OCI-LY7 (cell line): ENCODE measurements at regions not wholly inside any gene's neighbourhood (a gene's known extent, or its start where the extent isn't known, plus 50 kb on each side); places are given as distances from the start of the nearest gene placed in this dataset.

Experiments
- CTCF ChIP-seq: fragments of 200-600 bp; sonication (generic); conservative IDR thresholded peaks from 2 replicates; pipeline ENCODE4 v1.5.1; 2014; ENCODE audit warnings: mild to moderate bottlenecking, antibody characterized with exemption, low read length, moderate library complexity, mixed read lengths
- EZH2phosphoT487 ChIP-seq: fragments of 200-600 bp; sonication (generic); IDR thresholded peaks from 2 replicates; pipeline ENCODE4 v1.6.1; 2018; ENCODE audit warnings: low read depth, borderline replicate concordance, mild to moderate bottlenecking, mixed run types, antibody characterized with exemption, low read length, moderate library complexity, mixed read lengths

DNA sequence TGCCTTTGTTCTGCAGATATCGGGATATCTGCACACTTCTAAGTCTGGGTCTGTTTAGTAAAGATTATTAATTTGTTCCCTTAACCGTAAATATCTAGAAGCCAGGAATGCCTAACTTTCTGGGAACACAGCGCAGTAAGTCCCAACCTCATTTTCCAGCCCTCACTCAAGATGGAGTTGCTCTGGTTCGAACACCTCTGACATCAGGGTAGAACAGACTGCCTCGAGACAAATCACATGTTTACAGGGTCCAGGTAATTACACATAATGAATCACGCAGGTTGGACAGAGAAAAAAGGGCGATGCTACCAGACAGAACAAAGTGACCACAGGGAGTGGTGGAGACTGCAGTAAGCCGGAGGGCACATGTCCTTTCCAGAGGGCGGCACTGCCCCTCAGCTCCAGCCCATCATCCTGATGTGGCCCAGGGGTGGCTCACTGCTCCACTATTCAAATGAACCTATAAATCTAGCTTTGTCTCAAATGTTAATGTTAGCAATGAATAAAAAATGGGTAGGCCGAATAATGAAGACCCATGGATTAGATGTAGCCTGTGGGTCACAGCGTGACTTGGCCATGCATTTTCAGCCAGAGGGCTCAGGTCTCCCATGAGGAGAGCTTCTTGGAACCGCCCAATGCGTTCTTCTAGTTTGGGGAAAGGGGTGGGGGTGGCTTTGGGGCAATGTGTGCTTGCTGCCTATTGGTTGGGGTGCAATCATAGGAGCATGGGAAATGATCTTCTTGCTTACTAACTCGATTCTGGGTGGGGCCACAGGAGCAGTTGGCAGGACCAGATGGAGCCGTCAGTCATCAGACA, 159.0 kb upstream of the SFSWAP start:
- no peak for TF ChIP-seq CTCF
- TF ChIP-seq EZH2phosphoT487 = no peak
